ENCODE measurements at regions not wholly inside any gene's neighbourhood (a gene's known extent, or its start where the extent isn't known, plus 50 kb on each side); places are given as distances from the start of the nearest gene placed in this dataset.

DNA sequence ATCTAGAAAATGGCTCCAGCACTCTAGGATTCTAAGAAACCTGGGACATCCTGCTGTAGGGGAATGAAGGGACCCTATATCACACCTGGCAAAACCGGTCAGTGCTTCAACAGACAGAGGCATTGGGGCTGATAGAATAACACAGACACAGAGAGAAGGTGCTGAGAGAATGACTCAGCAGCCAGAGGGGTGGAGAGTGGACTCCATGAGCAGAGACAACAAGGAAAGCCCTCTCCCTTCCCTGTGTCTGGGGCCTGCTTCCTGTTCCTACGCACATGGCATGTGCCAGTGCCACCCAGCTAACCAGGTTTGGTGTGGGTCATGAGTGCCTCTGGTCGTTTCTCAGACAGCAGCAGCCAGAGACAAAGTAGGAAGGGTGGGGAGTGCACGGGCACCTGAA, 140.3 kb downstream of the CCT6B start:
- TF ChIP-seq, protein P1, sequence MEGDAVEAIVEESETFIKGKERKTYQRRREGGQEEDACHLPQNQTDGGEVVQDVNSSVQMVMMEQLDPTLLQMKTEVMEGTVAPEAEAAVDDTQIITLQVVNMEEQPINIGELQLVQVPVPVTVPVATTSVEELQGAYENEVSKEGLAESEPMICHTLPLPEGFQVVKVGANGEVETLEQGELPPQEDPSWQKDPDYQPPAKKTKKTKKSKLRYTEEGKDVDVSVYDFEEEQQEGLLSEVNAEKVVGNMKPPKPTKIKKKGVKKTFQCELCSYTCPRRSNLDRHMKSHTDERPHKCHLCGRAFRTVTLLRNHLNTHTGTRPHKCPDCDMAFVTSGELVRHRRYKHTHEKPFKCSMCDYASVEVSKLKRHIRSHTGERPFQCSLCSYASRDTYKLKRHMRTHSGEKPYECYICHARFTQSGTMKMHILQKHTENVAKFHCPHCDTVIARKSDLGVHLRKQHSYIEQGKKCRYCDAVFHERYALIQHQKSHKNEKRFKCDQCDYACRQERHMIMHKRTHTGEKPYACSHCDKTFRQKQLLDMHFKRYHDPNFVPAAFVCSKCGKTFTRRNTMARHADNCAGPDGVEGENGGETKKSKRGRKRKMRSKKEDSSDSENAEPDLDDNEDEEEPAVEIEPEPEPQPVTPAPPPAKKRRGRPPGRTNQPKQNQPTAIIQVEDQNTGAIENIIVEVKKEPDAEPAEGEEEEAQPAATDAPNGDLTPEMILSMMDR (IDR thresholded peaks at IDR 0.05), result no peak
- no peak for TF ChIP-seq POLR2A (IDR thresholded peaks at IDR 0.05)

Data from thyroid gland (tissue), 4 donors.